Endothelial cell of umbilical vein (primary cell): ENCODE measurements at regions not wholly inside any gene's neighbourhood (a gene's known extent, or its start where the extent isn't known, plus 50 kb on each side); places are given as distances from the start of the nearest gene placed in this dataset.

Experiments
- CTCF ChIP-seq, 2 donors: IDR thresholded peaks; 1 replicate in 1 of 2; 2 replicates in 1 of 2; pipeline ENCODE4 v1.5.1; 2011; ENCODE audit warnings: low read length in 2 of 2, mild to moderate bottlenecking in 2 of 2, moderate library complexity in 2 of 2, control low read depth in 1 of 2, inconsistent platforms in 1 of 2, low read depth in 1 of 2; ENCODE audit not compliant: insufficient read depth in 1 of 2; ENCODE audit errors: extremely low read depth in 1 of 2
- GATA2 ChIP-seq: IDR thresholded peaks from 2 replicates; pipeline ENCODE4 v1.7.0; 2011; ENCODE audit warnings: low read depth, mild to moderate bottlenecking, moderate library complexity, mixed read lengths, low read length; ENCODE audit not compliant: insufficient read length, insufficient read depth
- POLR2A ChIP-seq: IDR thresholded peaks from 2 replicates; pipeline ENCODE4 v1.6.1; 2012; ENCODE audit warnings: low read depth, mild to moderate bottlenecking, control low read depth, low read length
- POLR2AphosphoS5 ChIP-seq: IDR thresholded peaks from 2 replicates; pipeline ENCODE4 v1.6.1; 2012; ENCODE audit warnings: low read depth, mild to moderate bottlenecking, control low read depth, low read length, moderate library complexity; ENCODE audit not compliant: insufficient read depth

GRCh38 chr4:153906231-153906630, 117.3 kb upstream of the SFRP2 start:
- TF ChIP-seq CTCF (IDR thresholded peaks at IDR 0.05; ENCODE audit: extremely low read depth in 1 of 2, insufficient read depth in 1 of 2, low read depth in 1 of 2, low read length in 2 of 2) (no peak), POLR2A (no peak), GATA2 (no peak), POLR2AphosphoS5 (no peak)
